ENCODE measurements at regions not wholly inside any gene's neighbourhood (a gene's known extent, or its start where the extent isn't known, plus 50 kb on each side); places are given as distances from the start of the nearest gene placed in this dataset.

DNA sequence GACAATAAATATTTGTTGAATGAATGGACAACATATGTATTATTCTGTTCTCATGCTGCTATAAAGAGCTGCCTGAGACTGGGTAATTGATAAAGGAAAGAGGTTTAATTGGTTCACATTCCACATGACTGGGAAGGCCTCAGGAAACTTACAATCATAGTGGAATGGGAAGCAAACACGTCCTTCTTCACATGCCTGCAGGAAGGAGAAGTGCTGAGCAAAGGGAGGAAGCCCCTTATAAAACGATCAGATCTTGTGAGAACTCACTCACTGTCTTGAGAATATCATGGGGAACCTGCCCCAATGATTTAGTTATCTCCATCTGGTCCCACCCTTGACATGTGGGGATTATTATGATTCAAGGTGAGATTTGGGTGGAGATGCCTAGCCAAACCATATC is 233.9 kb upstream of the AADAT start:
- TF ChIP-seq, protein P1, sequence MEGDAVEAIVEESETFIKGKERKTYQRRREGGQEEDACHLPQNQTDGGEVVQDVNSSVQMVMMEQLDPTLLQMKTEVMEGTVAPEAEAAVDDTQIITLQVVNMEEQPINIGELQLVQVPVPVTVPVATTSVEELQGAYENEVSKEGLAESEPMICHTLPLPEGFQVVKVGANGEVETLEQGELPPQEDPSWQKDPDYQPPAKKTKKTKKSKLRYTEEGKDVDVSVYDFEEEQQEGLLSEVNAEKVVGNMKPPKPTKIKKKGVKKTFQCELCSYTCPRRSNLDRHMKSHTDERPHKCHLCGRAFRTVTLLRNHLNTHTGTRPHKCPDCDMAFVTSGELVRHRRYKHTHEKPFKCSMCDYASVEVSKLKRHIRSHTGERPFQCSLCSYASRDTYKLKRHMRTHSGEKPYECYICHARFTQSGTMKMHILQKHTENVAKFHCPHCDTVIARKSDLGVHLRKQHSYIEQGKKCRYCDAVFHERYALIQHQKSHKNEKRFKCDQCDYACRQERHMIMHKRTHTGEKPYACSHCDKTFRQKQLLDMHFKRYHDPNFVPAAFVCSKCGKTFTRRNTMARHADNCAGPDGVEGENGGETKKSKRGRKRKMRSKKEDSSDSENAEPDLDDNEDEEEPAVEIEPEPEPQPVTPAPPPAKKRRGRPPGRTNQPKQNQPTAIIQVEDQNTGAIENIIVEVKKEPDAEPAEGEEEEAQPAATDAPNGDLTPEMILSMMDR (IDR thresholded peaks at IDR 0.05): no peak
- no peak for TF ChIP-seq POLR2A (IDR thresholded peaks at IDR 0.05)
- no peak for TF ChIP-seq POLR2AphosphoS5 (IDR thresholded peaks at IDR 0.05)

Data from gastroesophageal sphincter (tissue), 3 donors.